Astrocyte (in vitro differentiated cells and primary cell): ENCODE measurements at regions not wholly inside any gene's neighbourhood (a gene's known extent, or its start where the extent isn't known, plus 50 kb on each side); places are given as distances from the start of the nearest gene placed in this dataset.

Source experiments
- CTCF ChIP-seq: IDR thresholded peaks from 2 replicates; pipeline ENCODE4 v1.5.1; 2011; ENCODE audit warnings: low read depth, mild to moderate bottlenecking, inconsistent platforms, low read length, moderate library complexity; ENCODE audit not compliant: insufficient read depth
- EZH2 ChIP-seq: IDR thresholded peaks from 2 replicates; pipeline ENCODE4 v1.6.1; 2012; ENCODE audit warnings: mild to moderate bottlenecking, low read length, inconsistent platforms; ENCODE audit not compliant: insufficient read depth

DNA sequence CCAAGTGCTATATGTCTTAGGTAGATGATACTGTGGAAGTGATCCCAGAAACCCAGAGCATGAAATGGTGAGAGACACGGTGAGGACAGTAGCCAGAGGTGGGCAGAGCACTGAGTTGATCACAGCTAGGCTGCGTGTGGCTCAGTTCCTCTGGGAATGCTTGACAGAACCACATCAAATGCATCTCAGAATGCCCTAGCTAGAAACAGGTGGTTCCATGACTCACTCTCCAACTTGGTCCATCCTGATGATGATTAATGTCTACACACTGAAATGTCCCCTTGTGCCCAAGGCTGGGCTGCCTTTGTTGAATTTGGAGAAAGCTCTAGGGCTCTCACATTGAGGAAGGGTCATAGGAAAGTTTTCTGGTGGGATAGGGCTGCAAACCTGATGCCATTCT lies 113.6 kb downstream of the ZNF518B start:
- TF ChIP-seq CTCF (no peak), EZH2 (no peak)
